HG02840 (cell line): ENCODE measurements at regions not wholly inside any gene's neighbourhood (a gene's known extent, or its start where the extent isn't known, plus 50 kb on each side); places are given as distances from the start of the nearest gene placed in this dataset.

Source experiments
- ATAC-seq: cut with Tn5 transposase; IDR thresholded peaks from one replicate; pipeline ENCODE4 v1.9.1; 2021; ENCODE audit warnings: mild to moderate bottlenecking, moderate library complexity, moderate number of reproducible peaks; ENCODE audit not compliant: unreplicated experiment, low FRiP score

- ATAC-seq = no peak
Observed at GRCh38 chr5:146254223-146254622, 50.8 kb downstream of the RBM27 start.

DNA sequence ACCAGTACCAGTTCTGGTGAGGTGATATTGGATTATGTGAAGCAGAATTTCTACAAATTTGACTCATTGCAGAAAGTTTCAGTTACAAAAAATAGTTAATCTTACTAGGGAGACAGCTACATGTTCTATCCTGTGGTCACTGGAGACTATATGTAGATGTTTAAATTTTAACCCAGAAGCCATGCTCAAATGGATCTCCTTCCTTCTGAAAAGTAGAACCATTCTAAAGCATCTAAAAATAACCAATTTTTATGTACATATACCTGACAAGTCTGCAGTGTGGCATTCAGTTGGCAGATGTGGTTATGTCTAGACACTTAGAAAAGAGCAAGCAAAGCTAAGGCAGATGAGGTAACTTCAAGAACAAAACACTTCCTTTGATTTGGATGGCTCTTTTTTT lies 65.5 kb upstream of the POU4F3 start:
- peak; percentile 64 for ATAC-seq

DNA sequence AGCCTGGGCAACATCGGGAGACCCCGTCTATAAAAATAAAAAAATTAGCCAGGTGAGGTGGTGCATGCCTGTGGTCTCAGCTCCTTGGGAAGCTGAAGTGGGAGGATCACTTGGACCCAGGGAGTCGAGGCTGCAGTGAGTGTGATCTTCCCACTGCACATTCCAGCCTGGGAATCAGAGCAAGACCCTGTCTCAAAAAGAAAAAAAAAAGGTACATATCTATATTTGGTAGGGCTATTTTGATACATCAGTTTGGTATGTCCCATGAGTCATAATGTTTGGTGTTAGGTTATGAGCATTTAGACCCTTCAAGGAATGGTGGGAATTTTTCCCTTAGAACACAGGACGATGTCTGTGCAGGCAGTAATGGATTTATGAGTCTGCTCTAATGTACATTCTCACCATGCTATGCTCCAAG lies 55.3 kb upstream of the POU4F3 start:
- ATAC-seq = no peak

- no peak for ATAC-seq
Observed at GRCh38 chr5:146284016-146284415, 54.6 kb upstream of the POU4F3 start.
